ENCODE measurements at regions not wholly inside any gene's neighbourhood (a gene's known extent, or its start where the extent isn't known, plus 50 kb on each side); places are given as distances from the start of the nearest gene placed in this dataset.

DNA sequence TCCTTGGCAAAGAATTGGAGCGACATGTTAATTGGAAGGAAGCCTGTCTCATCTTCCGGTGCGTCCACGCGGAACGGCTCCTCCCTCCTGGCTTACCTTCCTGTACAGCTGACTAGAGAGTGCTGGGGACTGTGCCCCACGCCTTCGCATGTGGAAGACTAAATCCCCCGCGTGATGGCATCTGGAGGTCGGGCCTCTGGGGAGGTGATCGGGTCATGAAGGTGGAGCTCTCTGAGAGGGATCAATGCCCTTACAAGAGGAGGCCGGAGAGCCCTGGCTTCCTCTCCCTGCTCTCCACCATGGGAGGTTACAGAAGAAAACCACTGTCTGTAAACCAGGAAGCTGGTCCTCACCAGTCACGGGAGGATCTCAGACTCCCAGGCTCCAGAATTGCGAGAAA, 104.1 kb upstream of the OTOS start:
- H3K4me1 ChIP-seq (ENCODE audit: control insufficient read depth, insufficient read depth, low read length) = no peaks in the 10 kb centered on the region
- no TSS peak for BruUV-seq (replicated peaks)
- no peaks in the 10 kb centered on the region for H3K9me3 ChIP-seq (replicated peaks; ENCODE audit: control insufficient read depth, insufficient read depth, low read length)
- H3K79me2 ChIP-seq (ENCODE audit: control insufficient read depth, insufficient read depth, low read length) = no peaks in the 10 kb centered on the region
- no peaks in the 10 kb centered on the region for H4K20me1 ChIP-seq (ENCODE audit: control insufficient read depth, insufficient read depth)
- H3K4me2 ChIP-seq (ENCODE audit: control insufficient read depth, insufficient read depth) = no peak overlapping the region
- ATAC-seq (no peak), DNase-seq (ENCODE audit: low read depth, low spot score) (no peak), FAIRE-seq (no peak)
- H2AFZ ChIP-seq (ENCODE audit: control insufficient read depth, low read depth, low read length) = no peak overlapping the region
- H3K9ac ChIP-seq (ENCODE audit: control insufficient read depth, insufficient read depth, low read length) = no peak overlapping the region
- RAD21 ChIA-PET (ENCODE audit: unreplicated experiment) = no interaction called here
- H3K27ac ChIP-seq (ENCODE audit: control insufficient read depth, insufficient read depth) = no peak overlapping the region
- SMC1A ChIA-PET (ENCODE audit: uncharacterized antibody, unreplicated experiment) = no interaction called here
- CTCF ChIA-PET = no interaction called here
- in situ Hi-C loops (cut with MboI) = no loop called here
- no peaks in the 10 kb centered on the region for H3K36me3 ChIP-seq (ENCODE audit: control insufficient read depth in 2 of 2, insufficient read depth in 2 of 2, low read length in 1 of 2)
- intact Hi-C loops (cut with micrococcal nuclease; ENCODE audit: unreplicated experiment) = no loop called here
- H3K27me3 ChIP-seq (replicated peaks in 1 of 2; ENCODE audit: control insufficient read depth in 2 of 2, insufficient read depth in 2 of 2, low read length in 1 of 2) = no peaks in the 10 kb centered on the region
- TF ChIP-seq, protein P1, sequence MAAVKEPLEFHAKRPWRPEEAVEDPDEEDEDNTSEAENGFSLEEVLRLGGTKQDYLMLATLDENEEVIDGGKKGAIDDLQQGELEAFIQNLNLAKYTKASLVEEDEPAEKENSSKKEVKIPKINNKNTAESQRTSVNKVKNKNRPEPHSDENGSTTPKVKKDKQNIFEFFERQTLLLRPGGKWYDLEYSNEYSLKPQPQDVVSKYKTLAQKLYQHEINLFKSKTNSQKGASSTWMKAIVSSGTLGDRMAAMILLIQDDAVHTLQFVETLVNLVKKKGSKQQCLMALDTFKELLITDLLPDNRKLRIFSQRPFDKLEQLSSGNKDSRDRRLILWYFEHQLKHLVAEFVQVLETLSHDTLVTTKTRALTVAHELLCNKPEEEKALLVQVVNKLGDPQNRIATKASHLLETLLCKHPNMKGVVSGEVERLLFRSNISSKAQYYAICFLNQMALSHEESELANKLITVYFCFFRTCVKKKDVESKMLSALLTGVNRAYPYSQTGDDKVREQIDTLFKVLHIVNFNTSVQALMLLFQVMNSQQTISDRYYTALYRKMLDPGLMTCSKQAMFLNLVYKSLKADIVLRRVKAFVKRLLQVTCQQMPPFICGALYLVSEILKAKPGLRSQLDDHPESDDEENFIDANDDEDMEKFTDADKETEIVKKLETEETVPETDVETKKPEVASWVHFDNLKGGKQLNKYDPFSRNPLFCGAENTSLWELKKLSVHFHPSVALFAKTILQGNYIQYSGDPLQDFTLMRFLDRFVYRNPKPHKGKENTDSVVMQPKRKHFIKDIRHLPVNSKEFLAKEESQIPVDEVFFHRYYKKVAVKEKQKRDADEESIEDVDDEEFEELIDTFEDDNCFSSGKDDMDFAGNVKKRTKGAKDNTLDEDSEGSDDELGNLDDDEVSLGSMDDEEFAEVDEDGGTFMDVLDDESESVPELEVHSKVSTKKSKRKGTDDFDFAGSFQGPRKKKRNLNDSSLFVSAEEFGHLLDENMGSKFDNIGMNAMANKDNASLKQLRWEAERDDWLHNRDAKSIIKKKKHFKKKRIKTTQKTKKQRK (IDR thresholded peaks at IDR 0.05; ENCODE audit: low read depth, low read length) = no peak
- no peak for TF ChIP-seq HCFC1 (IDR thresholded peaks at IDR 0.05; ENCODE audit: low read length)
- no peak for TF ChIP-seq POU2F2 (IDR thresholded peaks at IDR 0.05; ENCODE audit: borderline replicate concordance, low read depth, low read length)
- no peak for TF ChIP-seq ZNF207 (IDR thresholded peaks at IDR 0.05; ENCODE audit: borderline replicate concordance)
- TF ChIP-seq PAX8 (IDR thresholded peaks at IDR 0.05) = no peak
- no peak for TF ChIP-seq ASH2L (IDR thresholded peaks at IDR 0.05; ENCODE audit: borderline replicate concordance, low read depth)
- TF ChIP-seq MTA3 (IDR thresholded peaks at IDR 0.05; ENCODE audit: borderline replicate concordance, low read length) = no peak
- no peak for TF ChIP-seq TCF12 (IDR thresholded peaks at IDR 0.05; ENCODE audit: low read depth, low read length)
- TF ChIP-seq POLR2AphosphoS5 (IDR thresholded peaks at IDR 0.05; ENCODE audit: low read length) = no peak
- no peak for TF ChIP-seq RB1 (IDR thresholded peaks at IDR 0.05; ENCODE audit: borderline replicate concordance)
- TF ChIP-seq PAX5 (IDR thresholded peaks at IDR 0.05; ENCODE audit: borderline replicate concordance, low read depth, low read length) = no peak
- no peak for TF ChIP-seq BACH1 (IDR thresholded peaks at IDR 0.05; ENCODE audit: borderline replicate concordance)
- no peak for TF ChIP-seq E2F4 (IDR thresholded peaks at IDR 0.05; ENCODE audit: low read depth, low read length)
- TF ChIP-seq SKIL (IDR thresholded peaks at IDR 0.05; ENCODE audit: low read depth, poor library complexity, severe bottlenecking) = no peak
- no peak for TF ChIP-seq ZNF24 (IDR thresholded peaks at IDR 0.05)
- no peak for TF ChIP-seq HDAC2 (IDR thresholded peaks at IDR 0.05)
- TF ChIP-seq ATF2 (IDR thresholded peaks at IDR 0.05; ENCODE audit: low read length) = no peak
- 58% methylated on average over 15 of the region's 15 CpGs for WGBS (ENCODE audit: insufficient coverage, insufficient replicate concordance, low lambda C conversion rate, missing lambda C conversion rate)
- H3K4me3 ChIP-seq = no peak overlapping the region
- POLR2A ChIA-PET = no interaction called here

Measured in GM12878 (cell line).